Endothelial cell of umbilical vein (primary cell): ENCODE measurements at regions not wholly inside any gene's neighbourhood (a gene's known extent, or its start where the extent isn't known, plus 50 kb on each side); places are given as distances from the start of the nearest gene placed in this dataset.

Source experiments
- BruUV-seq: library from RNA; stranded (reverse); fragments of 400-500 nt; replicated peaks from 2 replicates; lab custom pipeline; 2021; lab: Mats Ljungman, UMichigan
- CTCF ChIA-PET: fragments of 300-600, 350-600 bp; sonication (Branson Sonifier 250); formaldehyde crosslinking; loops from one replicate; lab custom pipeline; 2021; ENCODE audit warnings: antibody characterized with exemption, inconsistent platforms; lab: Charles Lee
- POLR2A ChIA-PET: fragments of 300-600, 350-600 bp; sonication (Branson Sonifier 250); formaldehyde crosslinking; loops from one replicate; lab custom pipeline; 2021; ENCODE audit warnings: antibody characterized with exemption, inconsistent platforms; lab: Charles Lee
- DNase-seq: peaks from one replicate; pipeline ENCODE4 v3.0.0-alpha.2; 2011; ENCODE audit warnings: low read depth, low spot score
- FAIRE-seq: peaks from 2 replicates; lab custom pipeline; 2011; peaks lifted over from hg19 to GRCh38; lab: Jason Lieb, UNC
- H2AFZ ChIP-seq: 2 replicates; pipeline ENCODE4 v1.6.0; 2012; ENCODE audit warnings: low read depth, low read length, control low read depth, inconsistent platforms
- H3K27ac ChIP-seq: 2 replicates; pipeline ENCODE4 v1.5.1; 2011; ENCODE audit warnings: low read depth, mild to moderate bottlenecking, control low read depth, low read length, moderate library complexity; ENCODE audit not compliant: insufficient read depth
- H3K27me3 ChIP-seq, 2 experiments: 2 replicates each; pipeline versions ENCODE4 v1.6.0 to v1.6.1; 2011; ENCODE audit warnings: low read length in 2 of 2, mixed read lengths in 1 of 2; ENCODE audit not compliant: control insufficient read depth in 2 of 2, insufficient read depth in 2 of 2
- H3K36me3 ChIP-seq, 2 experiments: 2 replicates in 1 of 2; 3 replicates in 1 of 2; pipeline ENCODE4 v1.5.1; 2011; ENCODE audit warnings: low read length in 2 of 2, mild to moderate bottlenecking in 1 of 2, moderate library complexity in 1 of 2; ENCODE audit not compliant: control insufficient read depth in 2 of 2, insufficient read depth in 2 of 2; ENCODE audit errors: extremely low read depth in 1 of 2
- H3K4me1 ChIP-seq: 3 replicates; pipeline ENCODE4 v1.5.1; 2011; ENCODE audit warnings: mild to moderate bottlenecking, low read length; ENCODE audit not compliant: control insufficient read depth, insufficient read depth; ENCODE audit errors: extremely low read depth
- H3K4me2 ChIP-seq: 2 replicates; pipeline ENCODE4 v1.6.1; 2011; ENCODE audit warnings: low read length, control low read depth, mixed read lengths; ENCODE audit not compliant: insufficient read depth
- H3K4me3 ChIP-seq, 3 experiments: fragments of 200-600 bp in 1 of 3; sonication (generic), shearing (Covaris generic) in 1 of 3; replicated peaks in 1 of 3; 2 replicates each; pipeline ENCODE4 v1.5.1; 2011 to 2016; ENCODE audit warnings: control low read depth in 3 of 3, low read length in 3 of 3, mild to moderate bottlenecking in 2 of 3, inconsistent platforms in 1 of 3, low read depth in 1 of 3, moderate library complexity in 1 of 3; ENCODE audit not compliant: insufficient read depth in 1 of 3
- H3K79me2 ChIP-seq: 2 replicates; pipeline ENCODE4 v1.6.0; 2012; ENCODE audit warnings: low read length, inconsistent platforms; ENCODE audit not compliant: control insufficient read depth, insufficient read depth
- H3K9ac ChIP-seq: replicated peaks from 2 replicates; pipeline ENCODE3; 2011; ENCODE audit warnings: low read length, control low read depth; ENCODE audit not compliant: insufficient read depth; ENCODE audit errors: extremely low read depth
- H3K9me1 ChIP-seq: replicated peaks from 3 replicates; pipeline ENCODE4 v1.6.0; 2011; ENCODE audit warnings: mild to moderate bottlenecking, low read length; ENCODE audit not compliant: control insufficient read depth, insufficient read depth; ENCODE audit errors: extremely low read depth
- H3K9me3 ChIP-seq: replicated peaks from 2 replicates; pipeline ENCODE4 v1.5.1; 2012; ENCODE audit warnings: low read length, inconsistent platforms; ENCODE audit not compliant: control insufficient read depth, insufficient read depth
- H4K20me1 ChIP-seq: replicated peaks from 2 replicates; pipeline ENCODE3; 2011; ENCODE audit warnings: mild to moderate bottlenecking, low read length; ENCODE audit not compliant: control insufficient read depth, insufficient read depth; ENCODE audit errors: extremely low read depth
- CTCF ChIP-seq, 2 donors: IDR thresholded peaks; 1 replicate in 1 of 2; 2 replicates in 1 of 2; pipeline ENCODE4 v1.5.1; 2011; ENCODE audit warnings: low read length in 2 of 2, mild to moderate bottlenecking in 2 of 2, moderate library complexity in 2 of 2, control low read depth in 1 of 2, inconsistent platforms in 1 of 2, low read depth in 1 of 2; ENCODE audit not compliant: insufficient read depth in 1 of 2; ENCODE audit errors: extremely low read depth in 1 of 2
- EZH2 ChIP-seq: IDR thresholded peaks from 2 replicates; pipeline ENCODE4 v1.6.1; 2012; ENCODE audit warnings: borderline replicate concordance, low read depth, mild to moderate bottlenecking, moderate library complexity, low read length, inconsistent platforms; ENCODE audit not compliant: severe bottlenecking
- FOS ChIP-seq: IDR thresholded peaks from 2 replicates; pipeline ENCODE4 v1.6.1; 2011; ENCODE audit warnings: mild to moderate bottlenecking, low read length, moderate library complexity, borderline replicate concordance; ENCODE audit not compliant: insufficient read depth
- GATA2 ChIP-seq: IDR thresholded peaks from 2 replicates; pipeline ENCODE4 v1.7.0; 2011; ENCODE audit warnings: low read depth, mild to moderate bottlenecking, moderate library complexity, mixed read lengths, low read length; ENCODE audit not compliant: insufficient read length, insufficient read depth
- JUN ChIP-seq: IDR thresholded peaks from 2 replicates; pipeline ENCODE4 v1.6.1; 2011; ENCODE audit warnings: borderline replicate concordance, low read depth; ENCODE audit not compliant: insufficient read length, insufficient read depth
- MAX ChIP-seq: IDR thresholded peaks from 2 replicates; pipeline ENCODE4 v1.6.1; 2011; ENCODE audit not compliant: insufficient read depth, insufficient read length
- MYC ChIP-seq: IDR thresholded peaks from one replicate; pipeline ENCODE4 v1.6.1; 2011; ENCODE audit warnings: mild to moderate bottlenecking, low read depth, low read length
- POLR2A ChIP-seq: IDR thresholded peaks from 2 replicates; pipeline ENCODE4 v1.6.1; 2012; ENCODE audit warnings: low read depth, mild to moderate bottlenecking, control low read depth, low read length
- POLR2AphosphoS5 ChIP-seq: IDR thresholded peaks from 2 replicates; pipeline ENCODE4 v1.6.1; 2012; ENCODE audit warnings: low read depth, mild to moderate bottlenecking, control low read depth, low read length, moderate library complexity; ENCODE audit not compliant: insufficient read depth
- dilution Hi-C: fragments of 300-500 bp; cut with MboI; formaldehyde crosslinking; loops from one replicate; pipeline ENCODE4 v1.15.0; 2019; ENCODE audit warnings: low sequenced_read_pairs; ENCODE audit not compliant: extremely low pct_ligation_motif_present
- intact Hi-C: fragments of 100-400 bp; cut with micrococcal nuclease; formaldehyde crosslinking; loops from one replicate; pipeline ENCODE4 v1.10.0; 2022

- intact Hi-C loops (no loop called here), dilution Hi-C loops (no loop called here)
- BruUV-seq: no TSS peak
- Histone ChIP-seq H2AFZ (no peak overlapping the region), H3K27ac (no peak overlapping the region), H3K36me3 (no peaks in the 10 kb centered on the region), H4K20me1 (no peaks in the 10 kb centered on the region), H3K4me3 (no peak overlapping the region), H3K9me3 (no peaks in the 10 kb centered on the region), H3K9ac (no peak overlapping the region), H3K79me2 (no peaks in the 10 kb centered on the region), H3K4me1 (no peaks in the 10 kb centered on the region), H3K27me3 (no peaks in the 10 kb centered on the region), H3K9me1 (no peaks in the 10 kb centered on the region), H3K4me2 (no peak overlapping the region)
- DNase-seq (no peak), FAIRE-seq (no peak)
- POLR2A ChIA-PET: no interaction called here
- TF ChIP-seq MAX (no peak), GATA2 (no peak), POLR2AphosphoS5 (no peak), JUN (no peak), POLR2A (no peak), EZH2 (no peak), FOS (no peak), CTCF (IDR thresholded peaks at IDR 0.05; ENCODE audit: extremely low read depth in 1 of 2, insufficient read depth in 1 of 2, low read depth in 1 of 2, low read length in 2 of 2) (no peak), MYC (no peak)
- CTCF ChIA-PET: interaction anchor here (1.0 kb wide), 1 partner anchor 12 kb away, joined by 4 read pairs; no protein-coding TSS in a partner anchor
Observed at GRCh38 chr1:234874291-234875288, 254.0 kb downstream of the TOMM20 start.
